Gastrocnemius medialis (tissue), 4 donors: ENCODE measurements at regions not wholly inside any gene's neighbourhood (a gene's known extent, or its start where the extent isn't known, plus 50 kb on each side); places are given as distances from the start of the nearest gene placed in this dataset.

Experiments used
- CTCF ChIP-seq, 5 experiments: fragments of 450-650 bp in 3 of 5; fragments of 200-600 bp in 2 of 5; sonication (generic) in 2 of 5; IDR thresholded peaks in 4 of 5; conservative IDR thresholded peaks in 1 of 5; 1 replicate in 4 of 5; 2 replicates in 1 of 5; pipeline ENCODE4 v1.5.1; 2016 to 2019; ENCODE audit warnings: antibody characterized with exemption in 5 of 5, mild to moderate bottlenecking in 3 of 5, moderate library complexity in 3 of 5
- POLR2A ChIP-seq, 2 donors: fragments of 450-650 bp; IDR thresholded peaks; one replicate each; pipeline ENCODE4 v1.6.1; 2017; ENCODE audit warnings: antibody characterized with exemption in 2 of 2, mild to moderate bottlenecking in 2 of 2, moderate library complexity in 2 of 2

GRCh38 chr6:153800580-153801188 is 238.4 kb upstream of the OPRM1 start:
- TF ChIP-seq CTCF (IDR thresholded peaks at IDR 0.05 in 4 of 5, conservative IDR thresholded peaks at IDR 0.05 in 1 of 5) = no peak
- TF ChIP-seq POLR2A (IDR thresholded peaks at IDR 0.05) = no peak
